Prostate gland (tissue), 2 donors: ENCODE measurements at regions not wholly inside any gene's neighbourhood (a gene's known extent, or its start where the extent isn't known, plus 50 kb on each side); places are given as distances from the start of the nearest gene placed in this dataset.

Experiments used
- CTCF ChIP-seq, 4 experiments: fragments of 200-600 bp in 2 of 4; fragments of 450-650 bp in 2 of 4; sonication (generic) in 2 of 4; IDR thresholded peaks; 1 replicate in 3 of 4; 2 replicates in 1 of 4; pipeline ENCODE4 v1.5.1; 2016 to 2019; ENCODE audit warnings: antibody characterized with exemption in 4 of 4, mild to moderate bottlenecking in 2 of 4, moderate library complexity in 2 of 4
- POLR2A ChIP-seq: fragments of 450-650 bp; IDR thresholded peaks from one replicate; pipeline ENCODE4 v1.6.1; 2016; ENCODE audit warnings: antibody characterized with exemption, mild to moderate bottlenecking
- POLR2AphosphoS5 ChIP-seq: sonication (generic); formaldehyde crosslinking; IDR thresholded peaks from one replicate; pipeline ENCODE4 v1.6.1; 2017; ENCODE audit warnings: antibody characterized with exemption

DNA sequence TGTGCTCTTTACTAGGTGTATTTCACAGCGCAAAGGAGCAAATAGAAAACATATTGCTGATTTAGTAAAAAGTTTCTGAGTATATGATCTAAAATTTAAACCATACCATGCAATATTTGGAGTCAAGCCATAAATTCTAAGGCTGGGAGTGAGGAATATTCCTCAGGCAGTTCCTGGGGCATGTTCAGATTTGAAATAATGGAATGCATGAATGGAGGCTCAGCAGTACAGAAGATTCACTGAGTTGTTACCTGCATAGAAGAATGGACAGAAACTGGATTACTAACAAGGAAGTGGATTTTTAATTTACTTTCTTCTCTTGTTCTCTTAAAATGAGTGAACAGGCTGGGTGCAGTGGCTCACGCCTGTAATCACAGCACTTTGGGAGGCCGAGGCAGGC lies 441.0 kb upstream of the MAP2 start:
- TF ChIP-seq POLR2AphosphoS5 (no peak), CTCF (IDR thresholded peaks at IDR 0.05) (no peak), POLR2A (no peak)
